HepG2 (cell line): ENCODE measurements at regions not wholly inside any gene's neighbourhood (a gene's known extent, or its start where the extent isn't known, plus 50 kb on each side); places are given as distances from the start of the nearest gene placed in this dataset.

ENCODE experiments used
- CTCF ChIP-seq: sonication (generic); formaldehyde crosslinking; IDR thresholded peaks from 2 replicates; pipeline ENCODE4 v1.5.0; 2020; ENCODE audit warnings: mild to moderate bottlenecking, missing genetic modification reagents, moderate library complexity
- FOSL1 ChIP-seq: sonication (generic); formaldehyde crosslinking; IDR thresholded peaks from 2 replicates; pipeline ENCODE4 v1.9.0; 2021; ENCODE audit warnings: missing genetic modification reagents, borderline replicate concordance
- FOXM1 ChIP-seq: sonication (generic); formaldehyde crosslinking; IDR thresholded peaks from 2 replicates; pipeline ENCODE4 v1.5.0; 2020; ENCODE audit warnings: missing genetic modification reagents
- HMGXB4 ChIP-seq, 2 experiments: sonication (generic) in 1 of 2; formaldehyde crosslinking in 1 of 2; IDR thresholded peaks; 2 replicates each; pipeline versions ENCODE4 v1.4.0 to v1.6.1; 2018 to 2020; ENCODE audit warnings: missing genetic modification reagents in 2 of 2, borderline replicate concordance in 1 of 2, low read depth in 1 of 2, mild to moderate bottlenecking in 1 of 2, missing biosample characterization in 1 of 2
- HOXA7 ChIP-seq: sonication (generic); formaldehyde crosslinking; IDR thresholded peaks from 2 replicates; pipeline ENCODE4 v1.8.1; 2022; ENCODE audit warnings: mild to moderate bottlenecking, missing genetic modification reagents, moderate library complexity
- IRF2 ChIP-seq: IDR thresholded peaks from 2 replicates; pipeline ENCODE4 v1.6.1; 2018; ENCODE audit warnings: missing genetic modification reagents, missing compliant biosample characterization
- MAFG ChIP-seq: sonication (generic); formaldehyde crosslinking; IDR thresholded peaks from 2 replicates; pipeline ENCODE4 v1.5.1; 2020; ENCODE audit warnings: mild to moderate bottlenecking, missing genetic modification reagents
- MYC ChIP-seq: sonication (generic); formaldehyde crosslinking; IDR thresholded peaks from 2 replicates; pipeline ENCODE4 v1.9.0; 2021; ENCODE audit warnings: missing genetic modification reagents, borderline replicate concordance
- NCOA1 ChIP-seq: sonication (generic); formaldehyde crosslinking; IDR thresholded peaks from 2 replicates; pipeline ENCODE4 v1.9.0; 2021; ENCODE audit warnings: missing genetic modification reagents
- PHF8 ChIP-seq: sonication (generic); formaldehyde crosslinking; IDR thresholded peaks from 2 replicates; pipeline ENCODE4 v1.5.0; 2020; ENCODE audit warnings: missing genetic modification reagents
- SMYD3 ChIP-seq: sonication (generic); formaldehyde crosslinking; IDR thresholded peaks from 2 replicates; pipeline ENCODE4 v1.8.1; 2023; ENCODE audit warnings: mild to moderate bottlenecking, missing genetic modification reagents
- ZKSCAN8 ChIP-seq: IDR thresholded peaks from 2 replicates; pipeline ENCODE4 v1.6.1; 2016; ENCODE audit warnings: borderline replicate concordance, missing genetic modification reagents, missing compliant biosample characterization
- ZNF510 ChIP-seq: sonication (generic); formaldehyde crosslinking; IDR thresholded peaks from 2 replicates; pipeline ENCODE4 v1.4.0; 2020; ENCODE audit warnings: low read depth, mild to moderate bottlenecking, missing genetic modification reagents

- no peak for TF ChIP-seq HOXA7
- TF ChIP-seq IRF2 (CRISPR knock-in tag), result no peak
- TF ChIP-seq MAFG, result no peak
- TF ChIP-seq CTCF (CRISPR knock-in tag), result no peak
- TF ChIP-seq MYC (CRISPR knock-in tag), result no peak
- no peak for TF ChIP-seq PHF8 (CRISPR knock-in tag)
- TF ChIP-seq SMYD3 (CRISPR knock-in tag), result no peak
- no peak for TF ChIP-seq FOXM1 (CRISPR knock-in tag)
- TF ChIP-seq HMGXB4 (CRISPR knock-in tag; IDR thresholded peaks at IDR 0.05; ENCODE audit: borderline replicate concordance in 1 of 2, low read depth in 1 of 2), result no peak
- no peak for TF ChIP-seq ZKSCAN8 (CRISPR knock-in tag)
- TF ChIP-seq ZNF510, result no peak
- no peak for TF ChIP-seq FOSL1 (CRISPR knock-in tag)
- TF ChIP-seq NCOA1, result no peak
Observed at GRCh38 chr5:25481463-25481862, 836.7 kb upstream of the CDH10 start.
